Non-pigmented ciliary epithelial cell (primary cell): ENCODE measurements at regions not wholly inside any gene's neighbourhood (a gene's known extent, or its start where the extent isn't known, plus 50 kb on each side); places are given as distances from the start of the nearest gene placed in this dataset.
A peak's percentile ranks its signal among the peaks of the same experiment; 100 is the strongest.

Source experiments
- DNase-seq: peaks from one replicate; pipeline ENCODE4 v3.0.0-alpha.2; 2010; ENCODE audit warnings: low read depth

GRCh38 chr12:60251091-60251490, 655.3 kb downstream of the SLC16A7 start:
- DNase-seq = no peak

GRCh38 chr12:60252359-60253096, 656.7 kb downstream of the SLC16A7 start:
- DNase-seq = no peak

GRCh38 chr12:60255044-60255443, 659.2 kb downstream of the SLC16A7 start:
- DNase-seq = no peak

- DNase-seq = peak; percentile 71
Observed at GRCh38 chr12:60257063-60257462, 661.2 kb downstream of the SLC16A7 start.

GRCh38 chr12:60259225-60259624, 663.4 kb downstream of the SLC16A7 start:
- DNase-seq = no peak

GRCh38 chr12:60262378-60262777, 666.5 kb downstream of the SLC16A7 start:
- DNase-seq = no peak

GRCh38 chr12:60263161-60263560, 667.3 kb downstream of the SLC16A7 start:
- DNase-seq = no peak

GRCh38 chr12:60263836-60264493, 668.1 kb downstream of the SLC16A7 start:
- no peak for DNase-seq

- no peak for DNase-seq
Observed at GRCh38 chr12:60265741-60266140, 669.9 kb downstream of the SLC16A7 start.

- peak; percentile 75 for DNase-seq
Observed at GRCh38 chr12:60266381-60266852, 670.6 kb downstream of the SLC16A7 start.

- no peak for DNase-seq
Observed at GRCh38 chr12:60269611-60270269, 673.9 kb downstream of the SLC16A7 start.

GRCh38 chr12:60271816-60272215, 676.0 kb downstream of the SLC16A7 start:
- DNase-seq = no peak

GRCh38 chr12:60278209-60278608, 682.4 kb downstream of the SLC16A7 start:
- no peak for DNase-seq

- DNase-seq = peak; percentile 49
Observed at GRCh38 chr12:60279221-60279620, 683.4 kb downstream of the SLC16A7 start.

- no peak for DNase-seq
Observed at GRCh38 chr12:60281522-60281921, 685.7 kb downstream of the SLC16A7 start.

GRCh38 chr12:60290532-60290931, 694.7 kb downstream of the SLC16A7 start:
- no peak for DNase-seq

GRCh38 chr12:60308366-60308991, 712.6 kb downstream of the SLC16A7 start:
- DNase-seq = peak; percentile 1

GRCh38 chr12:60311940-60312339, 716.1 kb downstream of the SLC16A7 start:
- no peak for DNase-seq

GRCh38 chr12:60317361-60317760, 721.5 kb downstream of the SLC16A7 start:
- DNase-seq = no peak

- DNase-seq = no peak
Observed at GRCh38 chr12:60324746-60325145, 728.9 kb downstream of the SLC16A7 start.

GRCh38 chr12:60333461-60333860, 737.6 kb downstream of the SLC16A7 start:
- DNase-seq = no peak

- DNase-seq = peak; percentile 43
Observed at GRCh38 chr12:60335745-60336144, 739.9 kb downstream of the SLC16A7 start.
